Epidermal melanocyte (primary cell): ENCODE measurements at regions not wholly inside any gene's neighbourhood (a gene's known extent, or its start where the extent isn't known, plus 50 kb on each side); places are given as distances from the start of the nearest gene placed in this dataset.
"Not testable (repeated sequence)": the region's sequence is repeated elsewhere in the genome, so short reads cannot be mapped to it uniquely, and the experiment has no call there.

ENCODE experiments used
- DNase-seq: peaks from one replicate; pipeline ENCODE4 v3.0.0; 2011; ENCODE audit warnings: low spot score; ENCODE audit not compliant: insufficient read length

GRCh38 chr20:51189814-51190782 is 167.2 kb upstream of the KCNG1 start:
- no peak for DNase-seq

- DNase-seq = no peak
Measured at GRCh38 chr20:51188941-51189340, 166.0 kb upstream of the KCNG1 start.

- DNase-seq = no peak
Measured at GRCh38 chr20:51187261-51187660, 164.4 kb upstream of the KCNG1 start.

GRCh38 chr20:51185861-51186260 is 163.0 kb upstream of the KCNG1 start:
- DNase-seq = no peak

- DNase-seq = no peak
Measured at GRCh38 chr20:51185277-51185676, 162.4 kb upstream of the KCNG1 start.

GRCh38 chr20:51184289-51184688 is 161.4 kb upstream of the KCNG1 start:
- DNase-seq = no peak

GRCh38 chr20:51183451-51183850 is 160.5 kb upstream of the KCNG1 start:
- no peak for DNase-seq

- no peak for DNase-seq
Measured at GRCh38 chr20:51182571-51182970, 159.7 kb upstream of the KCNG1 start.

GRCh38 chr20:51178153-51178552 is 155.2 kb upstream of the KCNG1 start:
- no peak for DNase-seq

GRCh38 chr20:51176876-51177275 is 154.0 kb upstream of the KCNG1 start:
- no peak for DNase-seq

- no peak for DNase-seq
Measured at GRCh38 chr20:51176446-51176845, 153.5 kb upstream of the KCNG1 start.

GRCh38 chr20:51175724-51176123 is 152.8 kb upstream of the KCNG1 start:
- no peak for DNase-seq

GRCh38 chr20:51175156-51175555 is 152.2 kb upstream of the KCNG1 start:
- DNase-seq = no peak

- DNase-seq = no peak
Measured at GRCh38 chr20:51174536-51174935, 151.6 kb upstream of the KCNG1 start.

- no peak for DNase-seq
Measured at GRCh38 chr20:51172558-51173428, 149.9 kb upstream of the KCNG1 start.

GRCh38 chr20:51171141-51171540 is 148.2 kb upstream of the KCNG1 start:
- no peak for DNase-seq

- DNase-seq = no peak
Measured at GRCh38 chr20:51169813-51170212, 146.9 kb upstream of the KCNG1 start.

GRCh38 chr20:51167911-51168310 is 145.0 kb upstream of the KCNG1 start:
- DNase-seq = not testable (repeated sequence)

GRCh38 chr20:51166489-51166888 is 143.6 kb upstream of the KCNG1 start:
- no peak for DNase-seq

- DNase-seq = no peak
Measured at GRCh38 chr20:51165131-51165530, 142.2 kb upstream of the KCNG1 start.

- no peak for DNase-seq
Measured at GRCh38 chr20:51164731-51165130, 141.8 kb upstream of the KCNG1 start.

GRCh38 chr20:51163996-51164600 is 141.2 kb upstream of the KCNG1 start:
- DNase-seq = no peak
